ENCODE measurements at regions not wholly inside any gene's neighbourhood (a gene's known extent, or its start where the extent isn't known, plus 50 kb on each side); places are given as distances from the start of the nearest gene placed in this dataset.

- Histone ChIP-seq H3K9me3 (ENCODE audit: control insufficient read depth in 2 of 3, insufficient read depth in 1 of 3, low read length in 3 of 3) (no peaks in the 10 kb centered on the region), H3K4me3 (ENCODE audit: low read length in 3 of 3) (no peak overlapping the region), H3K27me3 (ENCODE audit: control insufficient read depth, insufficient read depth, low read length) (no peaks in the 10 kb centered on the region), H3K4me1 (ENCODE audit: control insufficient read depth in 2 of 3, insufficient read depth in 2 of 3, low read depth in 1 of 3, low read length in 3 of 3) (no peaks in the 10 kb centered on the region), H3K27ac (ENCODE audit: low read depth in 2 of 2, low read length in 2 of 2) (no peak overlapping the region), H3K36me3 (ENCODE audit: control insufficient read depth in 2 of 3, insufficient read depth in 3 of 3, low read length in 3 of 3) (no peaks in the 10 kb centered on the region), H3K9ac (ENCODE audit: low read length in 3 of 3) (no peak overlapping the region)
- intact Hi-C loops (cut with DNase I) = no loop called here
- TF ChIP-seq CTCF (IDR thresholded peaks at IDR 0.05; ENCODE audit: borderline replicate concordance, extremely low read depth, insufficient read depth) = no peak
- FAIRE-seq = no peak
- DNase-seq = no peak
Observed at GRCh38 chr15:45948181-45948621, 313.4 kb downstream of the SQOR start.

GRCh38 chr15:45958924-45959323, 324.1 kb downstream of the SQOR start:
- FAIRE-seq (no peak), DNase-seq (no peak)
- TF ChIP-seq CTCF (IDR thresholded peaks at IDR 0.05; ENCODE audit: borderline replicate concordance, extremely low read depth, insufficient read depth) = no peak

GRCh38 chr15:45962733-45963132, 327.9 kb downstream of the SQOR start:
- Histone ChIP-seq H3K9ac (ENCODE audit: low read length in 3 of 3) (no peak overlapping the region), H3K4me1 (ENCODE audit: control insufficient read depth in 2 of 3, insufficient read depth in 2 of 3, low read depth in 1 of 3, low read length in 3 of 3) (no peaks in the 10 kb centered on the region), H3K4me3 (ENCODE audit: low read length in 3 of 3) (no peak overlapping the region), H3K9me3 (ENCODE audit: control insufficient read depth in 2 of 3, insufficient read depth in 1 of 3, low read length in 3 of 3) (peaks cover 0 to 3% (median 0%) of the 10 kb centered on the region in 3 donors), H3K36me3 (ENCODE audit: control insufficient read depth in 2 of 3, insufficient read depth in 3 of 3, low read length in 3 of 3) (no peaks in the 10 kb centered on the region), H3K27ac (ENCODE audit: low read depth in 2 of 2, low read length in 2 of 2) (no peak overlapping the region), H3K27me3 (ENCODE audit: control insufficient read depth, insufficient read depth, low read length) (no peaks in the 10 kb centered on the region)
- FAIRE-seq = no peak
- intact Hi-C loops (cut with DNase I) = no loop called here
- DNase-seq = no peak
- TF ChIP-seq CTCF (IDR thresholded peaks at IDR 0.05; ENCODE audit: borderline replicate concordance, extremely low read depth, insufficient read depth) = no peak

More at GRCh38 chr15:45958924-45959323, 324.1 kb downstream of the SQOR start:
- no peaks in the 10 kb centered on the region for H3K27me3 ChIP-seq (ENCODE audit: control insufficient read depth, insufficient read depth, low read length)
- intact Hi-C loops (cut with DNase I) = no loop called here
- H3K9ac ChIP-seq (ENCODE audit: low read length in 3 of 3) = no peak overlapping the region
- H3K36me3 ChIP-seq (ENCODE audit: control insufficient read depth in 2 of 3, insufficient read depth in 3 of 3, low read length in 3 of 3) = no peaks in the 10 kb centered on the region
- H3K27ac ChIP-seq (ENCODE audit: low read depth in 2 of 2, low read length in 2 of 2) = no peak overlapping the region
- no peaks in the 10 kb centered on the region for H3K4me1 ChIP-seq (ENCODE audit: control insufficient read depth in 2 of 3, insufficient read depth in 2 of 3, low read depth in 1 of 3, low read length in 3 of 3)
- H3K9me3 ChIP-seq (ENCODE audit: control insufficient read depth in 2 of 3, insufficient read depth in 1 of 3, low read length in 3 of 3) = peaks cover 0 to 3% (median 0%) of the 10 kb centered on the region in 3 donors
- no peak overlapping the region for H3K4me3 ChIP-seq (ENCODE audit: low read length in 3 of 3)

GRCh38 chr15:45970542-45970941, 335.7 kb downstream of the SQOR start:
- H3K4me1 ChIP-seq (ENCODE audit: control insufficient read depth in 2 of 3, insufficient read depth in 2 of 3, low read depth in 1 of 3, low read length in 3 of 3) = no peaks in the 10 kb centered on the region
- TF ChIP-seq CTCF (IDR thresholded peaks at IDR 0.05; ENCODE audit: borderline replicate concordance, extremely low read depth, insufficient read depth) = no peak
- no peak overlapping the region for H3K9ac ChIP-seq (ENCODE audit: low read length in 3 of 3)
- FAIRE-seq = no peak
- no peak for DNase-seq
- H3K27me3 ChIP-seq (ENCODE audit: control insufficient read depth, insufficient read depth, low read length) = no peaks in the 10 kb centered on the region
- H3K4me3 ChIP-seq (ENCODE audit: low read length in 3 of 3) = no peak overlapping the region
- no peaks in the 10 kb centered on the region for H3K36me3 ChIP-seq (ENCODE audit: control insufficient read depth in 2 of 3, insufficient read depth in 3 of 3, low read length in 3 of 3)
- no peak overlapping the region for H3K27ac ChIP-seq (ENCODE audit: low read depth in 2 of 2, low read length in 2 of 2)
- H3K9me3 ChIP-seq (ENCODE audit: control insufficient read depth in 2 of 3, insufficient read depth in 1 of 3, low read length in 3 of 3) = no peaks in the 10 kb centered on the region
- intact Hi-C loops (cut with DNase I) = no loop called here
